Tibial nerve (tissue), 4 donors: ENCODE measurements at regions not wholly inside any gene's neighbourhood (a gene's known extent, or its start where the extent isn't known, plus 50 kb on each side); places are given as distances from the start of the nearest gene placed in this dataset.

Experiments used
- DNase-seq, 2 donors: peaks; one replicate each; pipeline ENCODE4 v3.0.0-alpha.2; 2019; ENCODE audit warnings: low spot score in 2 of 2
- H3K27ac ChIP-seq, 4 donors: fragments of 200-600 bp; sonication (generic) in 3 of 4; one replicate each; pipeline ENCODE4 v1.5.1; 2017 to 2019; ENCODE audit warnings: mild to moderate bottlenecking in 1 of 4
- H3K27me3 ChIP-seq, 2 donors: fragments of 200-600 bp; sonication (generic) in 1 of 2; one replicate each; pipeline versions ENCODE4 v1.5.1 to v1.6.0; 2017 to 2019
- H3K36me3 ChIP-seq, 3 donors: fragments of 200-600 bp; sonication (generic); one replicate each; pipeline ENCODE4 v1.5.1; 2018 to 2019
- H3K4me1 ChIP-seq, 4 donors: fragments of 200-600 bp; sonication (generic) in 3 of 4; one replicate each; pipeline ENCODE4 v1.5.1; 2017 to 2019
- H3K4me3 ChIP-seq, 4 donors: fragments of 200-600 bp; sonication (generic) in 3 of 4; one replicate each; pipeline ENCODE4 v1.5.1; 2017 to 2019; ENCODE audit warnings: mild to moderate bottlenecking in 1 of 4, moderate library complexity in 1 of 4
- H3K9me3 ChIP-seq, 4 donors: fragments of 200-600 bp; sonication (generic) in 3 of 4; one replicate each; pipeline ENCODE4 v1.5.1; 2017 to 2019
- CTCF ChIP-seq, 5 experiments: fragments of 200-600 bp in 3 of 5; fragments of 450-650 bp in 2 of 5; sonication (generic) in 3 of 5; IDR thresholded peaks; one replicate each; pipeline ENCODE4 v1.5.1; 2016 to 2019; ENCODE audit warnings: antibody characterized with exemption in 5 of 5, mild to moderate bottlenecking in 3 of 5, moderate library complexity in 2 of 5
- EP300 ChIP-seq, 2 donors: sonication (generic); formaldehyde crosslinking; IDR thresholded peaks; one replicate each; pipeline ENCODE4 v1.6.1; 2017; ENCODE audit warnings: antibody characterized with exemption in 2 of 2, mild to moderate bottlenecking in 1 of 2
- POLR2A ChIP-seq, 2 donors: fragments of 450-650 bp; IDR thresholded peaks; one replicate each; pipeline ENCODE4 v1.6.1; 2017; ENCODE audit warnings: antibody characterized with exemption in 2 of 2, mild to moderate bottlenecking in 2 of 2, moderate library complexity in 2 of 2
- WGBS, 2 donors: methylation state at CpG; one replicate each; pipeline ENCODE4 v1.1.5; 2018; 5-methylcytosine and 5-hydroxymethylcytosine counted together

GRCh38 chr7:9752033-9752432 is 1221.6 kb upstream of the PHF14 start:
- TF ChIP-seq EP300 (IDR thresholded peaks at IDR 0.05) (no peak), POLR2A (IDR thresholded peaks at IDR 0.05) (no peak), CTCF (IDR thresholded peaks at IDR 0.05) (no peak)
- WGBS, 2 donors = 91 to 94% methylated on average over 4 of the region's 4 CpGs
- Histone ChIP-seq H3K9me3 (peaks cover 0 to 7% (median 2%) of the 10 kb centered on the region in 4 donors), H3K4me3 (no peak overlapping the region), H3K27ac (no peak overlapping the region), H3K36me3 (no peaks in the 10 kb centered on the region), H3K4me1 (no peaks in the 10 kb centered on the region), H3K27me3 (no peaks in the 10 kb centered on the region)
- no peak for DNase-seq

GRCh38 chr7:9761224-9761623 is 1212.4 kb upstream of the PHF14 start:
- no peaks in the 10 kb centered on the region for H3K27me3 ChIP-seq
- TF ChIP-seq EP300 (IDR thresholded peaks at IDR 0.05) (no peak), POLR2A (IDR thresholded peaks at IDR 0.05) (no peak), CTCF (IDR thresholded peaks at IDR 0.05) (no peak)
- 63 to 65% methylated on average over 2 of the region's 2 CpGs for WGBS, 2 donors
- no peak for DNase-seq
- H3K27ac ChIP-seq = no peak overlapping the region
- H3K9me3 ChIP-seq = no peaks in the 10 kb centered on the region
- H3K36me3 ChIP-seq = no peaks in the 10 kb centered on the region
- no peak overlapping the region for H3K4me3 ChIP-seq
- no peaks in the 10 kb centered on the region for H3K4me1 ChIP-seq

GRCh38 chr7:9776900-9777299 is 1196.8 kb upstream of the PHF14 start:
- H3K27ac ChIP-seq = no peak overlapping the region
- no peak for DNase-seq
- no peaks in the 10 kb centered on the region for H3K4me1 ChIP-seq
- no peaks in the 10 kb centered on the region for H3K36me3 ChIP-seq
- H3K9me3 ChIP-seq = peaks cover 0 to 8% (median 0%) of the 10 kb centered on the region in 4 donors
- WGBS, 2 donors = 82 to 89% methylated on average over 2 of the region's 2 CpGs
- no peak overlapping the region for H3K4me3 ChIP-seq
- H3K27me3 ChIP-seq = no peaks in the 10 kb centered on the region
- TF ChIP-seq POLR2A (IDR thresholded peaks at IDR 0.05) = no peak
- no peak for TF ChIP-seq CTCF (IDR thresholded peaks at IDR 0.05)
- TF ChIP-seq EP300 (IDR thresholded peaks at IDR 0.05) = no peak

GRCh38 chr7:9778367-9778766 is 1195.3 kb upstream of the PHF14 start:
- Histone ChIP-seq H3K4me3 (no peak overlapping the region), H3K27ac (no peak overlapping the region), H3K27me3 (no peaks in the 10 kb centered on the region), H3K36me3 (no peaks in the 10 kb centered on the region), H3K4me1 (no peaks in the 10 kb centered on the region), H3K9me3 (peaks cover 0 to 8% (median 0%) of the 10 kb centered on the region in 4 donors)
- TF ChIP-seq EP300 (IDR thresholded peaks at IDR 0.05) (no peak), POLR2A (IDR thresholded peaks at IDR 0.05) (no peak), CTCF (IDR thresholded peaks at IDR 0.05) (no peak)
- DNase-seq = no peak
- 75% methylated on average over 7 of the region's 7 CpGs for WGBS, 2 donors

- no peak for DNase-seq
- H3K4me3 ChIP-seq = no peak overlapping the region
- no peaks in the 10 kb centered on the region for H3K27me3 ChIP-seq
- WGBS, 2 donors = 61 to 65% methylated on average over 2 of the region's 2 CpGs
- H3K36me3 ChIP-seq = no peaks in the 10 kb centered on the region
- no peaks in the 10 kb centered on the region for H3K4me1 ChIP-seq
- peaks cover 0 to 3% (median 0%) of the 10 kb centered on the region in 4 donors for H3K9me3 ChIP-seq
- no peak for TF ChIP-seq POLR2A (IDR thresholded peaks at IDR 0.05)
- TF ChIP-seq CTCF (IDR thresholded peaks at IDR 0.05) = no peak
- no peak for TF ChIP-seq EP300 (IDR thresholded peaks at IDR 0.05)
- H3K27ac ChIP-seq = no peak overlapping the region
Observed at GRCh38 chr7:9781710-9782109, 1192.0 kb upstream of the PHF14 start.
